BJ (cell line): ENCODE measurements at regions not wholly inside any gene's neighbourhood (a gene's known extent, or its start where the extent isn't known, plus 50 kb on each side); places are given as distances from the start of the nearest gene placed in this dataset.

ENCODE experiments used
- CTCF ChIA-PET: fragments of 350-600 bp; formaldehyde crosslinking; extraction: SDS; loops from one replicate; lab custom pipeline; 2021; ENCODE audit warnings: antibody characterized with exemption, inconsistent platforms; lab: Yijun Ruan, JAX
- POLR2A ChIA-PET: fragments of 300-600 bp; sonication (Branson Sonifier 250); formaldehyde crosslinking; extraction: SDS; loops from one replicate; lab custom pipeline; 2021; ENCODE audit warnings: antibody characterized with exemption; lab: Charles Lee
- DNase-seq: peaks from one replicate; pipeline ENCODE4 v3.0.0-alpha.2; 2011; ENCODE audit warnings: low read depth
- H3K27me3 ChIP-seq: 2 replicates; pipeline ENCODE4 v1.6.0; 2011; ENCODE audit warnings: low read length; ENCODE audit not compliant: control insufficient read depth, insufficient read depth
- H3K36me3 ChIP-seq: 2 replicates; pipeline ENCODE4 v1.5.1; 2011; ENCODE audit warnings: low read length; ENCODE audit not compliant: control insufficient read depth, insufficient read depth
- H3K4me3 ChIP-seq: 2 replicates; pipeline ENCODE4 v1.5.1; 2011; ENCODE audit warnings: low read depth, mild to moderate bottlenecking, control low read depth, low read length
- CTCF ChIP-seq: IDR thresholded peaks from 2 replicates; pipeline ENCODE4 v1.5.1; 2011; ENCODE audit warnings: low read depth, mild to moderate bottlenecking, control low read depth, inconsistent platforms, low read length, moderate library complexity; ENCODE audit not compliant: insufficient read depth

GRCh38 chr3:13210221-13210975 is 137.2 kb upstream of the IQSEC1 start:
- no peak for DNase-seq
- CTCF ChIA-PET, result no interaction called here
- POLR2A ChIA-PET, result no interaction called here
- Histone ChIP-seq H3K27me3 (no peaks in the 10 kb centered on the region; the same call in 1 of the 2 replicates), H3K36me3 (no peaks in the 10 kb centered on the region), H3K4me3 (no peak overlapping the region)
- no peak for TF ChIP-seq CTCF

DNA sequence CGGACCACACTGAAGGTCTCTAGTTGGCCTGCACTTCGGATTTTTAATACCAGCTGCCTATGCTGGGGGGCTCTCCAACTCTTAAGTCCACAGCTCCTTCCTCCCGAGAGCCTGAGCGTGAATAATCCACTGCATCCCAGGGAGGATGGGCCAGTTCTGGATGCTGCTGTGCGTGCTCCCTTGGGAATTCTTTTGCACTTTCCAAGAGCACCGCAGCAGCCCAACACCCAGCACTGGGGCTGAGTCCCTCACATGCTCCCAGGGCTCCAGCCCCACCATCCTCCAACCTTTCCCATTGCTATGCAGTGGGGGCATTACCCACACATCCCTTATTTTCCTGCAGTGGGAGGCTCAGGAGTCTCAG is 136.4 kb upstream of the IQSEC1 start:
- ChIA-PET CTCF (no interaction called here), POLR2A (no interaction called here)
- TF ChIP-seq CTCF, result no peak
- no peaks in the 10 kb centered on the region for H3K36me3 ChIP-seq
- DNase-seq, result no peak
- H3K27me3 ChIP-seq, result no peaks in the 10 kb centered on the region; the same call in 1 of the 2 replicates
- no peak overlapping the region for H3K4me3 ChIP-seq

DNA sequence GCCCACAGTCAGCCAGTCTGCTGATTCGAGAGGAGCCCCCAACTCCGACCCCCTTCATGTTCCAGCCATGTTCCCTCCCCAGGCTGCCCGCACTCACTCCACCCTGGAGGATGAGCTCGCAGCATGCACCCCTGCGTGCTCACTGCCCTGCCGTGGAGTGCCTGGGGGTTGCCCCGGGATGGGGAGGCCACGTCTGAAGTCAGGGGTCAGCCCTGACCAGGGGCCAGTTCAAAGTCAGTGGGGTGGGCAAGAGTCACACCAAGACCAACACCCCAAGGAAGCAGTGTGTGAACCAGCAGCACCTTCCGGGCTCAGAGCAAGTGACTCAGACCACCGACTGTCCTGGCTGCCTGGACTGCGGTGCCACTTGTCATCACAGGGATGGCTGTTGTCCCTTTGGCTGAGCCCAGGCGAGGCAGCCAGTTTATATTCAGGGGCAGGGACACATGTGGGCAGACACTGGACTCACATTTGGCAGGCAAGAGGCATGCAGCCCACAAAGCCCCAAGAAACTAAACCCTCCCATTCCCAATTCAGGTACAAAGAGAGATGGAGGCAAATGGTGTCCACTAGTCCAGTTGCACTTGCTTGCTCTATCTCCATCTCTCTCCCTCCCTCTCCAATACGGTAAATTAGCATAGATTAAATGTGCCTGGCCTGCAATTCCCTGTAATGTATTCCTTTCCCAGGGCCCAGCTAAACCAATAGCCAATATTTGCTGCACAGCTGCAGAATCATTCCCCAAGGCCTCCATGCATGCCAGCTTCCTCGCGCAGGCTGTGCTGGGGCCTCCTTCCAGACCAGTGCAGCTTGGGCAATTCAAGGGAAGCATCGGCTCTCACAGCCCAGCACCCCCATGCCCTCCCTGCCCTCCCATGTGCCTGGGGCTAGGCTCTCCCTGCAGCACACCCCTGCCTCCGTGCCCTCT is 135.7 kb upstream of the IQSEC1 start:
- Histone ChIP-seq H3K27me3 (peaks cover 4% of the 10 kb centered on the region), H3K36me3 (no peaks in the 10 kb centered on the region), H3K4me3 (no peak overlapping the region)
- TF ChIP-seq CTCF, result no peak
- CTCF ChIA-PET, result interaction anchor here (0.6 to 0.9 kb wide), 2 partner anchors 19 to 253 kb away, joined by 3 read pairs; no protein-coding TSS in a partner anchor
- POLR2A ChIA-PET, result no interaction called here
- DNase-seq, result no peak

- CTCF ChIA-PET, result interaction anchor here (0.6 to 0.9 kb wide), 2 partner anchors 18 to 254 kb away, joined by 3 read pairs; no protein-coding TSS in a partner anchor
- no peak for TF ChIP-seq CTCF
- POLR2A ChIA-PET, result no interaction called here
- no peaks in the 10 kb centered on the region for H3K36me3 ChIP-seq
- no peak for DNase-seq
- H3K27me3 ChIP-seq, result peaks cover 4% of the 10 kb centered on the region
- no peak overlapping the region for H3K4me3 ChIP-seq
These were observed 134.9 kb upstream of the IQSEC1 start for GRCh38 chr3:13207975-13208705.

- POLR2A ChIA-PET, result no interaction called here
- CTCF ChIA-PET, result interaction anchor here (0.9 to 1.8 kb wide), 2 partner anchors 14 to 18 kb away, joined by 3 to 5 read pairs; no protein-coding TSS in a partner anchor
- DNase-seq, result no peak
These were observed 134.3 kb upstream of the IQSEC1 start for GRCh38 chr3:13207578-13207922.

More at GRCh38 chr3:13207578-13207922, 134.3 kb upstream of the IQSEC1 start:
- Histone ChIP-seq H3K4me3 (no peak overlapping the region), H3K27me3 (peaks cover 4% of the 10 kb centered on the region), H3K36me3 (no peaks in the 10 kb centered on the region)
- TF ChIP-seq CTCF, result no peak
